Liver (tissue), 8 donors: ENCODE measurements at regions not wholly inside any gene's neighbourhood (a gene's known extent, or its start where the extent isn't known, plus 50 kb on each side); places are given as distances from the start of the nearest gene placed in this dataset.

Source experiments
- DNase-seq: peaks from one replicate; pipeline ENCODE4 v3.0.0-alpha.2; 2017; ENCODE audit warnings: low spot score
- H3K27ac ChIP-seq, 2 donors: one replicate each; pipeline ENCODE4 v1.7.0; 2013; ENCODE audit warnings: inconsistent platforms in 2 of 2, low read length in 2 of 2, control low read depth in 1 of 2, low read depth in 1 of 2, mild to moderate bottlenecking in 1 of 2
- H3K27me3 ChIP-seq, 4 donors: one replicate each; pipeline versions ENCODE4 v1.6.1 to v1.7.0; 2013; ENCODE audit warnings: low read length in 3 of 4, inconsistent platforms in 1 of 4, mild to moderate bottlenecking in 1 of 4, moderate library complexity in 1 of 4; ENCODE audit not compliant: control insufficient read depth in 4 of 4, insufficient read depth in 4 of 4
- H3K36me3 ChIP-seq, 4 donors: one replicate each; pipeline versions ENCODE4 v1.6.1 to v1.7.0; 2013; ENCODE audit warnings: low read length in 3 of 4, mild to moderate bottlenecking in 3 of 4, low read depth in 1 of 4, moderate library complexity in 1 of 4; ENCODE audit not compliant: control insufficient read depth in 4 of 4, insufficient read depth in 3 of 4
- H3K4me1 ChIP-seq, 4 donors: one replicate each; pipeline versions ENCODE4 v1.6.1 to v1.7.0; 2013; ENCODE audit warnings: low read length in 3 of 4, mild to moderate bottlenecking in 3 of 4, moderate library complexity in 1 of 4; ENCODE audit not compliant: control insufficient read depth in 4 of 4, insufficient read depth in 4 of 4
- H3K4me3 ChIP-seq, 3 donors: one replicate each; pipeline versions ENCODE4 v1.6.1 to v1.7.0; 2013; ENCODE audit warnings: low read length in 3 of 3, control low read depth in 1 of 3, low read depth in 1 of 3, mild to moderate bottlenecking in 1 of 3
- H3K9ac ChIP-seq, 2 donors: one replicate each; pipeline ENCODE4 v1.7.0; 2013; ENCODE audit warnings: low read length in 2 of 2, mild to moderate bottlenecking in 2 of 2, moderate library complexity in 2 of 2, control low read depth in 1 of 2, low read depth in 1 of 2
- H3K9me3 ChIP-seq, 4 donors: one replicate each; pipeline versions ENCODE4 v1.6.1 to v1.7.0; 2013; ENCODE audit warnings: low read length in 3 of 4; ENCODE audit not compliant: control insufficient read depth in 4 of 4
- FOXA1 ChIP-seq: IDR thresholded peaks from 2 replicates; pipeline ENCODE4 v1.6.1; 2016; ENCODE audit warnings: antibody characterized with exemption
- FOXA2 ChIP-seq: IDR thresholded peaks from 2 replicates; pipeline ENCODE4 v1.6.1; 2016; ENCODE audit warnings: antibody characterized with exemption
- HNF4G ChIP-seq: IDR thresholded peaks from 2 replicates; pipeline ENCODE4 v1.6.1; 2016; ENCODE audit warnings: antibody characterized with exemption
- JUND ChIP-seq, 2 donors: IDR thresholded peaks; 2 replicates each; pipeline ENCODE4 v1.6.1; 2016; ENCODE audit warnings: antibody characterized with exemption in 2 of 2
- NR2F2 ChIP-seq: IDR thresholded peaks from 2 replicates; pipeline ENCODE4 v1.6.1; 2016; ENCODE audit warnings: antibody characterized with exemption
- RAD21 ChIP-seq, 2 donors: IDR thresholded peaks; 2 replicates each; pipeline ENCODE4 v1.6.1; 2016; ENCODE audit warnings: antibody characterized with exemption in 2 of 2, mild to moderate bottlenecking in 2 of 2
- RXRA ChIP-seq, 2 donors: IDR thresholded peaks; 2 replicates each; pipeline ENCODE4 v1.6.1; 2017 to 2018; ENCODE audit warnings: antibody characterized with exemption in 2 of 2, mild to moderate bottlenecking in 1 of 2
- SP1 ChIP-seq: IDR thresholded peaks from 2 replicates; pipeline ENCODE4 v1.6.1; 2018; ENCODE audit warnings: antibody characterized with exemption, mild to moderate bottlenecking
- TAF1 ChIP-seq: conservative IDR thresholded peaks from 2 replicates; pipeline ENCODE4 v1.6.1; 2016; ENCODE audit warnings: antibody characterized with exemption, mild to moderate bottlenecking
- YY1 ChIP-seq: IDR thresholded peaks from 2 replicates; pipeline ENCODE4 v1.6.1; 2016; ENCODE audit warnings: antibody characterized with exemption, mild to moderate bottlenecking
- WGBS: extraction: QIAGEN DNeasy Blood & Tissue Kit; methylation state at CpG from one replicate; pipeline ENCODE4 v1.1.7; 2013; 5-methylcytosine and 5-hydroxymethylcytosine counted together
- TF ChIP-seq, protein P1 (sequence below): IDR thresholded peaks from 2 replicates; pipeline ENCODE4 v1.6.1; 2016; ENCODE audit warnings: antibody characterized with exemption, mild to moderate bottlenecking
- TF ChIP-seq, protein P2 (sequence below): fragments of 150-350 bp; IDR thresholded peaks from 2 replicates; pipeline ENCODE4 v1.5.1; 2017; ENCODE audit warnings: improper control_type of control experiment, low read depth, low read length; ENCODE audit not compliant: missing input control
- TF ChIP-seq, protein P3 (sequence below): IDR thresholded peaks from 2 replicates; pipeline ENCODE4 v1.6.1; 2016; ENCODE audit warnings: antibody characterized with exemption
- TF ChIP-seq, protein P4 (sequence below): IDR thresholded peaks from 2 replicates; pipeline ENCODE4 v1.6.1; 2016; ENCODE audit warnings: antibody characterized with exemption
- TF ChIP-seq, protein P5 (sequence below): IDR thresholded peaks from 2 replicates; pipeline ENCODE4 v1.6.1; 2016; ENCODE audit warnings: antibody characterized with exemption
- donor health status: healthy.
- donor health status: healthy.
- donor health status: healthy.
- donor health status: healthy.
- donor health status: healthy.

DNA sequence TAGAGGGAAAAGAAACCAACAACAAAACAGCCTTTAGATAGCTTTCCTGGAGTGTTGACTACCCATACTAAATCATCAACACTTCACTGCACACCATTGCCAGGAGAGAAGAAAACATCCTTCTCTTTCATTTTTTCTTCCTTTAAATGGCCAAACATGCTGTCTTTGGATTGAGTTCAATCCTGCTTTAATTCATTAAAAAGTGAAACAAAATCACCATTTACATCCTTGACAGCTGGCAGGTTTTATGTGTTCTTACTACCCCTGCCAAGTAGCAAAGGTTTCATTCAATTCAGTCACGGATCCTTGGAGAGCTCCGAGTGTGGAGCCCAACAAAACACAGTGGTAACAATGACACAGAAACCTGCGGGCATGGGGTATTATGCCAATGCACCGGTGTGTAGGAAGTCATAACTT is 568.3 kb downstream of the ANKRD50 start:
- Histone ChIP-seq H3K4me3 (no peak overlapping the region), H3K4me1 (no peaks in the 10 kb centered on the region), H3K27ac (no peak overlapping the region), H3K27me3 (no peaks in the 10 kb centered on the region), H3K9ac (no peak overlapping the region), H3K9me3 (no peaks in the 10 kb centered on the region), H3K36me3 (no peaks in the 10 kb centered on the region)
- WGBS = 82% methylated on average over 4 of the region's 4 CpGs
- TF ChIP-seq, protein P1, sequence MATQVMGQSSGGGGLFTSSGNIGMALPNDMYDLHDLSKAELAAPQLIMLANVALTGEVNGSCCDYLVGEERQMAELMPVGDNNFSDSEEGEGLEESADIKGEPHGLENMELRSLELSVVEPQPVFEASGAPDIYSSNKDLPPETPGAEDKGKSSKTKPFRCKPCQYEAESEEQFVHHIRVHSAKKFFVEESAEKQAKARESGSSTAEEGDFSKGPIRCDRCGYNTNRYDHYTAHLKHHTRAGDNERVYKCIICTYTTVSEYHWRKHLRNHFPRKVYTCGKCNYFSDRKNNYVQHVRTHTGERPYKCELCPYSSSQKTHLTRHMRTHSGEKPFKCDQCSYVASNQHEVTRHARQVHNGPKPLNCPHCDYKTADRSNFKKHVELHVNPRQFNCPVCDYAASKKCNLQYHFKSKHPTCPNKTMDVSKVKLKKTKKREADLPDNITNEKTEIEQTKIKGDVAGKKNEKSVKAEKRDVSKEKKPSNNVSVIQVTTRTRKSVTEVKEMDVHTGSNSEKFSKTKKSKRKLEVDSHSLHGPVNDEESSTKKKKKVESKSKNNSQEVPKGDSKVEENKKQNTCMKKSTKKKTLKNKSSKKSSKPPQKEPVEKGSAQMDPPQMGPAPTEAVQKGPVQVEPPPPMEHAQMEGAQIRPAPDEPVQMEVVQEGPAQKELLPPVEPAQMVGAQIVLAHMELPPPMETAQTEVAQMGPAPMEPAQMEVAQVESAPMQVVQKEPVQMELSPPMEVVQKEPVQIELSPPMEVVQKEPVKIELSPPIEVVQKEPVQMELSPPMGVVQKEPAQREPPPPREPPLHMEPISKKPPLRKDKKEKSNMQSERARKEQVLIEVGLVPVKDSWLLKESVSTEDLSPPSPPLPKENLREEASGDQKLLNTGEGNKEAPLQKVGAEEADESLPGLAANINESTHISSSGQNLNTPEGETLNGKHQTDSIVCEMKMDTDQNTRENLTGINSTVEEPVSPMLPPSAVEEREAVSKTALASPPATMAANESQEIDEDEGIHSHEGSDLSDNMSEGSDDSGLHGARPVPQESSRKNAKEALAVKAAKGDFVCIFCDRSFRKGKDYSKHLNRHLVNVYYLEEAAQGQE = no peak
- TF ChIP-seq FOXA1 (no peak), RAD21 (IDR thresholded peaks at IDR 0.05) (no peak), HNF4G (no peak), RXRA (IDR thresholded peaks at IDR 0.05) (no peak), FOXA2 (no peak), TAF1 (no peak)
- TF ChIP-seq, protein P2, sequence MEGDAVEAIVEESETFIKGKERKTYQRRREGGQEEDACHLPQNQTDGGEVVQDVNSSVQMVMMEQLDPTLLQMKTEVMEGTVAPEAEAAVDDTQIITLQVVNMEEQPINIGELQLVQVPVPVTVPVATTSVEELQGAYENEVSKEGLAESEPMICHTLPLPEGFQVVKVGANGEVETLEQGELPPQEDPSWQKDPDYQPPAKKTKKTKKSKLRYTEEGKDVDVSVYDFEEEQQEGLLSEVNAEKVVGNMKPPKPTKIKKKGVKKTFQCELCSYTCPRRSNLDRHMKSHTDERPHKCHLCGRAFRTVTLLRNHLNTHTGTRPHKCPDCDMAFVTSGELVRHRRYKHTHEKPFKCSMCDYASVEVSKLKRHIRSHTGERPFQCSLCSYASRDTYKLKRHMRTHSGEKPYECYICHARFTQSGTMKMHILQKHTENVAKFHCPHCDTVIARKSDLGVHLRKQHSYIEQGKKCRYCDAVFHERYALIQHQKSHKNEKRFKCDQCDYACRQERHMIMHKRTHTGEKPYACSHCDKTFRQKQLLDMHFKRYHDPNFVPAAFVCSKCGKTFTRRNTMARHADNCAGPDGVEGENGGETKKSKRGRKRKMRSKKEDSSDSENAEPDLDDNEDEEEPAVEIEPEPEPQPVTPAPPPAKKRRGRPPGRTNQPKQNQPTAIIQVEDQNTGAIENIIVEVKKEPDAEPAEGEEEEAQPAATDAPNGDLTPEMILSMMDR = no peak
- TF ChIP-seq, protein P3, sequence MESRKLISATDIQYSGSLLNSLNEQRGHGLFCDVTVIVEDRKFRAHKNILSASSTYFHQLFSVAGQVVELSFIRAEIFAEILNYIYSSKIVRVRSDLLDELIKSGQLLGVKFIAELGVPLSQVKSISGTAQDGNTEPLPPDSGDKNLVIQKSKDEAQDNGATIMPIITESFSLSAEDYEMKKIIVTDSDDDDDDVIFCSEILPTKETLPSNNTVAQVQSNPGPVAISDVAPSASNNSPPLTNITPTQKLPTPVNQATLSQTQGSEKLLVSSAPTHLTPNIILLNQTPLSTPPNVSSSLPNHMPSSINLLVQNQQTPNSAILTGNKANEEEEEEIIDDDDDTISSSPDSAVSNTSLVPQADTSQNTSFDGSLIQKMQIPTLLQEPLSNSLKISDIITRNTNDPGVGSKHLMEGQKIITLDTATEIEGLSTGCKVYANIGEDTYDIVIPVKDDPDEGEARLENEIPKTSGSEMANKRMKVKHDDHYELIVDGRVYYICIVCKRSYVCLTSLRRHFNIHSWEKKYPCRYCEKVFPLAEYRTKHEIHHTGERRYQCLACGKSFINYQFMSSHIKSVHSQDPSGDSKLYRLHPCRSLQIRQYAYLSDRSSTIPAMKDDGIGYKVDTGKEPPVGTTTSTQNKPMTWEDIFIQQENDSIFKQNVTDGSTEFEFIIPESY = no peak
- TF ChIP-seq, protein P4, sequence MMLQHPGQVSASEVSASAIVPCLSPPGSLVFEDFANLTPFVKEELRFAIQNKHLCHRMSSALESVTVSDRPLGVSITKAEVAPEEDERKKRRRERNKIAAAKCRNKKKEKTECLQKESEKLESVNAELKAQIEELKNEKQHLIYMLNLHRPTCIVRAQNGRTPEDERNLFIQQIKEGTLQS = no peak
- TF ChIP-seq, protein P5, sequence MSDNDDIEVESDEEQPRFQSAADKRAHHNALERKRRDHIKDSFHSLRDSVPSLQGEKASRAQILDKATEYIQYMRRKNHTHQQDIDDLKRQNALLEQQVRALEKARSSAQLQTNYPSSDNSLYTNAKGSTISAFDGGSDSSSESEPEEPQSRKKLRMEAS = no peak
- DNase-seq = no peak

DNA sequence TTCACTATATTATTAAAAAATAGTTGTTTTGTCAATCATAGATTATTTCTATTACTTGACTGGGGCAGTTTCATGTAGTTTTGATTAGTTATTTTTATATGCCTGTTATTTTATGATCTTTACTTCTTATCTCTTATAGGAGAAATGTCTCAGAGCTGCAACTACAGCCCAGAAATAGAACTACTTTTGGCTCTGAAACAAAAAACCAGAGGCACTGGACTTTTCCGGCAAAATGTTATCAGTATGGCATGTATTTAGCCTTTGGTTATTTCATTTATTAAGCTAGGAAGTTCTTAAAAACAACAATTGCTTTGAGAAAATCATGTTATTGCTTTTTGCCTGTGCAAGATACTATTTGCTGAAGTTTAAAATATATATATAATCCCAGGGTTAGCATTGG is 566.5 kb downstream of the ANKRD50 start:
- no peaks in the 10 kb centered on the region for H3K27me3 ChIP-seq
- H3K4me1 ChIP-seq = no peaks in the 10 kb centered on the region
- no peak overlapping the region for H3K4me3 ChIP-seq
- no peaks in the 10 kb centered on the region for H3K9me3 ChIP-seq
- no peak overlapping the region for H3K27ac ChIP-seq
- WGBS = 71% methylated on average over 1 of the region's 1 CpG
- no peak overlapping the region for H3K9ac ChIP-seq
- TF ChIP-seq YY1 (no peak), FOXA2 (no peak), FOXA1 (no peak), JUND (IDR thresholded peaks at IDR 0.05) (no peak), RXRA (IDR thresholded peaks at IDR 0.05) (no peak), RAD21 (IDR thresholded peaks at IDR 0.05) (no peak), TAF1 (no peak), SP1 (no peak), NR2F2 (no peak), HNF4G (no peak)
- TF ChIP-seq, protein P4 = no peak
- TF ChIP-seq, protein P1 = no peak
- TF ChIP-seq, protein P2 = no peak
- no peaks in the 10 kb centered on the region for H3K36me3 ChIP-seq
- no peak for DNase-seq
